ENCODE measurements at regions not wholly inside any gene's neighbourhood (a gene's known extent, or its start where the extent isn't known, plus 50 kb on each side); places are given as distances from the start of the nearest gene placed in this dataset.

DNA sequence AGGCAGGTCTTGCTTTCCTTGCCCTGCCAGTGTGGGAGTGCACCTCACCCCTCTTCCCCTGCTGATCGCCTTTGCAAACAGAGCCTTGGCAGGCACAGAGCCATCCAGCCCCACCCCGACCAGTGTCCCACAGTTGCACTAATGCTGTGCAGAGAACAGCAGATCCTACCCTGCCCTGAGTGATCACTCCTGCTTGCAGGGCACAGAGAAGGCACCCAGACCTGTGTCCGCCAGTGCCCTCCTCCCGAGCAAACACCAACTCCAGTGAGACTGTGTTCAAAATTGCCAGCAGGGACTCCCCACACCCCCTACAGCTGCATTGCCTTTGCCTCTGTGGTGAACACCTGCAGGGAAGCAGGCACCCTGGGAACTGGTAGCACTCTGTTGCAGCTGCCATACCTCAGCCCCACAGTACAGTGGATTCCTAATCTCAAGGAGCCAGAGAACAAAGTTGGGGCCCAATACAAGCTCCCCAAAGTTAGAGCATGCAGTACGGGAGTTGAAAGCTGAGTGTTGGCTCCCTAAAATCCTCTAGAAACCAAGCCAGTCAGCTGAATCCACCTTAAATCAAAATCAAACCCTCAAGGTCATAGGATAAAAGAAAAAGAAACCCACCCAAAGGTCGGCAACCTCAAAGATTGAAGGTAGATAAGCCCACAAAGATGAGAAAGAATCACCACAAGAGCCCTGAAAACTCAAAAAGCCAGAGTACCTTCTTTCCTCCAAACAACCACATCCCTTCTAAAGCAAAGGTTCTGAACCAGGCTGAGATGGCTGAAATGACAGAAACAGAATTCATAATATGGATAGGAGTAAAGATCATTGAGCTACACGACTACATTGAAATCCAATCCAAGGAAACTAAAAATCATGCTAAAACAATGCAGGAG, 92.9 kb upstream of the PIK3R1 start:
- TF ChIP-seq, protein P1, sequence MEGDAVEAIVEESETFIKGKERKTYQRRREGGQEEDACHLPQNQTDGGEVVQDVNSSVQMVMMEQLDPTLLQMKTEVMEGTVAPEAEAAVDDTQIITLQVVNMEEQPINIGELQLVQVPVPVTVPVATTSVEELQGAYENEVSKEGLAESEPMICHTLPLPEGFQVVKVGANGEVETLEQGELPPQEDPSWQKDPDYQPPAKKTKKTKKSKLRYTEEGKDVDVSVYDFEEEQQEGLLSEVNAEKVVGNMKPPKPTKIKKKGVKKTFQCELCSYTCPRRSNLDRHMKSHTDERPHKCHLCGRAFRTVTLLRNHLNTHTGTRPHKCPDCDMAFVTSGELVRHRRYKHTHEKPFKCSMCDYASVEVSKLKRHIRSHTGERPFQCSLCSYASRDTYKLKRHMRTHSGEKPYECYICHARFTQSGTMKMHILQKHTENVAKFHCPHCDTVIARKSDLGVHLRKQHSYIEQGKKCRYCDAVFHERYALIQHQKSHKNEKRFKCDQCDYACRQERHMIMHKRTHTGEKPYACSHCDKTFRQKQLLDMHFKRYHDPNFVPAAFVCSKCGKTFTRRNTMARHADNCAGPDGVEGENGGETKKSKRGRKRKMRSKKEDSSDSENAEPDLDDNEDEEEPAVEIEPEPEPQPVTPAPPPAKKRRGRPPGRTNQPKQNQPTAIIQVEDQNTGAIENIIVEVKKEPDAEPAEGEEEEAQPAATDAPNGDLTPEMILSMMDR (IDR thresholded peaks at IDR 0.05 in 2 of 3, conservative IDR thresholded peaks at IDR 0.05 in 1 of 3; ENCODE audit: borderline replicate concordance in 1 of 3, insufficient read depth in 1 of 3, low read depth in 2 of 3, low read length in 2 of 3) = no peak
- TF ChIP-seq EZH2phosphoT487 (IDR thresholded peaks at IDR 0.05; ENCODE audit: borderline replicate concordance) (no peak), EZH2 (IDR thresholded peaks at IDR 0.05) (no peak), JUND (IDR thresholded peaks at IDR 0.05) (no peak), ELF1 (IDR thresholded peaks at IDR 0.05; ENCODE audit: borderline replicate concordance, low read depth) (no peak)
- TF ChIP-seq, protein P2, sequence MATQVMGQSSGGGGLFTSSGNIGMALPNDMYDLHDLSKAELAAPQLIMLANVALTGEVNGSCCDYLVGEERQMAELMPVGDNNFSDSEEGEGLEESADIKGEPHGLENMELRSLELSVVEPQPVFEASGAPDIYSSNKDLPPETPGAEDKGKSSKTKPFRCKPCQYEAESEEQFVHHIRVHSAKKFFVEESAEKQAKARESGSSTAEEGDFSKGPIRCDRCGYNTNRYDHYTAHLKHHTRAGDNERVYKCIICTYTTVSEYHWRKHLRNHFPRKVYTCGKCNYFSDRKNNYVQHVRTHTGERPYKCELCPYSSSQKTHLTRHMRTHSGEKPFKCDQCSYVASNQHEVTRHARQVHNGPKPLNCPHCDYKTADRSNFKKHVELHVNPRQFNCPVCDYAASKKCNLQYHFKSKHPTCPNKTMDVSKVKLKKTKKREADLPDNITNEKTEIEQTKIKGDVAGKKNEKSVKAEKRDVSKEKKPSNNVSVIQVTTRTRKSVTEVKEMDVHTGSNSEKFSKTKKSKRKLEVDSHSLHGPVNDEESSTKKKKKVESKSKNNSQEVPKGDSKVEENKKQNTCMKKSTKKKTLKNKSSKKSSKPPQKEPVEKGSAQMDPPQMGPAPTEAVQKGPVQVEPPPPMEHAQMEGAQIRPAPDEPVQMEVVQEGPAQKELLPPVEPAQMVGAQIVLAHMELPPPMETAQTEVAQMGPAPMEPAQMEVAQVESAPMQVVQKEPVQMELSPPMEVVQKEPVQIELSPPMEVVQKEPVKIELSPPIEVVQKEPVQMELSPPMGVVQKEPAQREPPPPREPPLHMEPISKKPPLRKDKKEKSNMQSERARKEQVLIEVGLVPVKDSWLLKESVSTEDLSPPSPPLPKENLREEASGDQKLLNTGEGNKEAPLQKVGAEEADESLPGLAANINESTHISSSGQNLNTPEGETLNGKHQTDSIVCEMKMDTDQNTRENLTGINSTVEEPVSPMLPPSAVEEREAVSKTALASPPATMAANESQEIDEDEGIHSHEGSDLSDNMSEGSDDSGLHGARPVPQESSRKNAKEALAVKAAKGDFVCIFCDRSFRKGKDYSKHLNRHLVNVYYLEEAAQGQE (IDR thresholded peaks at IDR 0.05; ENCODE audit: low read depth) = no peak
